NCI-H146 treated with DMSO at 0.1 percent for 48 hours (cell line): ENCODE measurements at regions not wholly inside any gene's neighbourhood (a gene's known extent, or its start where the extent isn't known, plus 50 kb on each side); places are given as distances from the start of the nearest gene placed in this dataset.

ENCODE experiments used
- DNase-seq: peaks from one replicate; lab custom pipeline; 2025; ENCODE audit not compliant: unreplicated experiment; lab: John Stamatoyannopoulos, UW

DNA sequence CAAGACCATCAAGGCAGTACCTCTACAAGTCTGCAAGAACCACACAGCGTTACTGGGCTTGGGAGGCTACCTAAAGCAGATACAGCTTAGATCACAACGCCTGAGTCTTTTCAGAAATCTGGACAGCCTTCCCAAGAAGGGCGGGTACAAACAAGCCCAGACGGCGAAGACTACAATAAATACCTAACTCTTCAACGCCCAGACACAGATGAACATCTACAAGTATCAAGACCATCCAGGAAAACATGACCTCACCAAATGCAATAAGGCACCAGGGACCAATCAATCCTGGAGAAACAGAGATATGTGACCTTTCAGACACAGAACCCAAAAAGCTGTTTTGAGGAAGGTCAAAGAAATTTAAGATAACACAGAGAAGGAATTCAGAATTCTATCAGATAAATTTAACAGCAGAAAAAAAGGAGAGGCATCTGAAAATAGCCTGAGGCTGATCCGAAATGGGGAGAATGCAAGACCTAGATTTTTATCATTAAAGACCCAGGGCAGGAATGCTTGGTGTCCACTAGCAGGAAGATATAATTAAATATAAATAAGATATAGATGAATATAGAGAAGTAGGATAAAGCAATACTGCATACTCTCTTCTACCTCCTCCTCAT is 131.7 kb upstream of the COL21A1 start:
- DNase-seq, result no peak

GRCh38 chr6:56378507-56378906 is 131.1 kb upstream of the COL21A1 start:
- no peak for DNase-seq

- no peak for DNase-seq
Observed at GRCh38 chr6:56377295-56377694, 129.9 kb upstream of the COL21A1 start.

DNA sequence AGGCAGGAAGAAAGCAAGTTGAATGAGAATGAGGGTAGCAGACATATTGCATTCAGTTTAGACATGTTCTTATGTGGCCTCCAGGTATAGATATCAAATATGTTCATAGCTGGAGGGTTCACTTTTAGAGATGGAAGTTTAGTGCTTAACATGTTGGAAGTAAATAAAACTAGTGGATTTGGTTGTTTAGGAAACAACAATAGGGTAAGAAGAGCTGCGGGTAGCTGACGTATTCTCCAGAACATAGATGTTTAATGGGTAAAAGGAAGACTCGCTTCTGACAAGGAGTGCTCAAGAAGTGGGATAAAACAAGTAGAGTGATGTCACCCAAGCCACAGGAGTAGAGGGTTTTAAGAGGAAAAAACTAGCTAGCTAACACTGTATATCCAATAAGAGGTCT is 128.4 kb upstream of the COL21A1 start:
- DNase-seq, result no peak

DNA sequence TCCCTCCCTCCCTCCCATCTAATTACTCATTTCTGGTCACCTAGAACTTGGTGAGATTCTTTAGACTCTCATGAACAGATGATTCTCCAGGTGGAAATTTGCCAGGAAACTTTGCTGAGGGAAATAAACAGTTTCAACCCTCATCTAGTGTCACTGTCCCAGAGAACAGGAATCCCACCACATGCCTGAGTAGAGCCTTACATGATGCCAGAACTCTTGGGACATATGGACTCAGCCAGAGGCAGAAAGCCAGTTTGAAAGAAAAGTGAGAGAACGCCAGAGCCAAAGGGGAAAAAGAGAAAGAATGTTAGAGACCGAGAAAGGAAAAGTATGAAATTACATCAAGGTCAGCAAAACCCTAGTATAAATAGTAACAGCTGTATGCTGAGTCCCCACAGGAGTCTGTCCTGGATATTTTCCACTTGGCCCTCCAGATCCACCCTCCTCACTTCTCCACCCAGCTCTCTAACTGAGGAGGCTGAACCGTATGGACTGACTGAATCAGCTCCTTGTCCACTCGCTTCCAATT is 127.5 kb upstream of the COL21A1 start:
- DNase-seq, result no peak

- no peak for DNase-seq
Observed at GRCh38 chr6:56372406-56372995, 125.1 kb upstream of the COL21A1 start.

DNA sequence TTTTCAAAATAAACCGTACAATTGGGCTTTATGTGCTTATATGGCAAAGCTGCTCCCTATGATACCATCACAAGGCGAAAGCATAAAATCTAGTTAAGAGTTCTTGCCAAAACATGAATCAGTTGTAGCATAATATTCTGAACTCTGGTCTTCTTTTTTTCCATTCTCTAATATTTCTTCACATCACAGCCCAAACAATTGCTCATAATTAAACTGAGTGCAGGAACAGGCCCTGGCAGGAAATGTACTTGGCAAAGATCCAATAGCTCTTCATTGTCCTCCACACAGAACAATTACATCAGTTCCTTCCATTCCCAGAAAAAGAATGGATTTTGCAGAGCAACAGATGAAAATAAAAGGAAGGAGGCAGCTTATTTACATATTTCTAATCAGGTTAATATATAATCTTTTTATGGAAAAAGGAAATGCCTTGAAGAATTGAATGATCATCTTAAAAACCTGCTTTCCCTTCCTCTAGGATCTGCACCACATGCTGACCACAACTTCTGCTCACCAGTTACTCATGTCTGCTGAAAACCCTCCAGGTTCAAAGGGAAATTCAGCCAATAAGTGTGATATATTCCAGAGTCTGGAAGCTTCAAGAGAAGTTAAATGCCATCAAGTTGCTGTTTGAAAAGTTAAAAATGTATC is 123.3 kb upstream of the COL21A1 start:
- peak; percentile 84 for DNase-seq

DNA sequence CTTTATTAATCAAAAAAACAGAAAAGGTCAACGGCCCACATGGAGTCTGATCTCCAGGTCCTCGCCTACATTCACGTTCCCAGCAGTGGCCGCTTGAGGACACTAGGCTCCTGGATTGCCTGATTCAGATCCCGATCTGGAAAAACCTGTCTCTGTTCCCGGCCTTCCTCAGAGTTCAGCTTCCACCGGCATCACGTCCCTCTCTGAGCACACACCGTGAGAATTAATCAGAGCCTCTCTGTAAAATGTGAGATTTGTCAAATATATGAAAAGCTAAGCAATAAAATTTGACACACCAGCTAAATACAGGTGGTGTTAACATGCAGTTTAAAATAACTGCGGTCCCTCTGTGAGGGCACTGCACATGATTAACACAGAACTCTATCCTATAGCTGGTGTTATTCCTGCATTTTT is 122.8 kb upstream of the COL21A1 start:
- DNase-seq, result peak; percentile 76

- no peak for DNase-seq
Observed at GRCh38 chr6:56368491-56368890, 121.1 kb upstream of the COL21A1 start.

DNA sequence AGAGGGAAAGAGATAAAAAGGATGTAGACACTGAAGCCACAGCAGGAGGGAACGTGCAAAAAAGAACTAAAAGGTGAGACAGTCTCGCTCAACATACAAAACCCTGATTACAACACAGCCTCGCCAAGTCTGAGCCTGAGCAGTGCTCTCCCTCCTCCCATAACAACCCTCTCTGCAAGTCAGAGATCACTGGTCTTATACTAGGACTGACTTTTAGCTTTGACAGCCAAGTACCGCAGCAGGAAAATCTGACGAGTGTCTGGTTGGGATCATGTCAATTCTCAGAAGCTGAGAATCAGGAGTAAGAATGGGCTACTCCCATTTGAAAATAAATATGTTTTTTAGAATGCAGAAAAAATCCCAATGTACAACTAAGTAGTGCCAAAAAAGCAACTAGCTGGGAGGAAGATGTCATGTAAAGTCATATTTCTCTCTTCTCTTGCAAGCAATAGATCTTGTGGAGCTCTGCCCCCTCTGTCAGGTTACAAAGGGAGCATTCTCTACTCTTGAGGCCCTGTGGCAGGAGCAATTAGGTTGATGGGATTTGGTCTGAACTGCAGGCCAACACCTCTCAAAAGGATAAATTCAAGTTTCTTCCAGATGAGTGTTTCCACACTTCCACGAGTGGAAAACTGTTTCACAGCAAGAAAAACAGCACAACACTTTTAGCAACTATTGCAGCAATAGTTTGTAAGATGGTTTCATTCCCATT is 118.9 kb upstream of the COL21A1 start:
- no peak for DNase-seq

GRCh38 chr6:56364827-56365339 is 117.5 kb upstream of the COL21A1 start:
- no peak for DNase-seq

DNA sequence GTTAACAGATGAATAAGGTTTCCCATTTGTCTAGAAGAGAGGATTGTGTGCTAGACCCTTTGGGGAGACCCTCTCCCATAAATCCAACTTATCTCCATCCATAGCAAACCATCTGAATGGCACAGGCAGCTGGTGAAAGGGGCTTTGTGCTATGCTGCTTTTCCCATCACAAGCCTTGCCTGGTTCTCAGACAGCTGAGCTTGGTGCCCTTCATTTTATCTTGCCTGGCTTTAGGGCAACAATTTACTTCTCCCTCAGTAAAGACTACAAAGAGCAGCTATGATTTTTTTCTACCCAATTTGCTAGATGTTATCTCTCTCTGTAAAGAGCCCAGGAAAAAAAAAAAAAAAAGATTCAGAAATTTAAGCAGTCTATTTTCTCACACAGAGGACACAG is 117.0 kb upstream of the COL21A1 start:
- DNase-seq, result peak; percentile 12

- DNase-seq, result peak; percentile 42
Observed at GRCh38 chr6:56363796-56364430, 116.5 kb upstream of the COL21A1 start.

DNA sequence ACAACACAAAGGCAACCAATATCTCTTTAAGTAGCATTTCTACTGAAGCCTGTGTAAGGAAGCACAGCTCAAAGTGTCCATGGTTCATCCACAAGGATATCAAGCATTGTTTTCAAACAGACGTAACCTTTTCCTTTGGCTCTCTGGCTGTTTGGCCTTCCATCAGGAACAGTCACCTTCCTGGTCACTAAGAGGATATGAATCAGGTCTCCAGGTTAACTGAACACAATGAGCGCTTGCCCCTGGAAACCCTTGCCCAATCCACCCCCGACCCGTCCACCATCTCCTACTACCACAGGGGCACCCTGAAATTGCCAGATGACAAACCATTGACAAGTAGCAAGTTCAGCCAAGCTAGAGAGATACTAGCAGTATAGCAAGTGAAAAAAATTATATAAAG is 114.4 kb upstream of the COL21A1 start:
- DNase-seq, result no peak

DNA sequence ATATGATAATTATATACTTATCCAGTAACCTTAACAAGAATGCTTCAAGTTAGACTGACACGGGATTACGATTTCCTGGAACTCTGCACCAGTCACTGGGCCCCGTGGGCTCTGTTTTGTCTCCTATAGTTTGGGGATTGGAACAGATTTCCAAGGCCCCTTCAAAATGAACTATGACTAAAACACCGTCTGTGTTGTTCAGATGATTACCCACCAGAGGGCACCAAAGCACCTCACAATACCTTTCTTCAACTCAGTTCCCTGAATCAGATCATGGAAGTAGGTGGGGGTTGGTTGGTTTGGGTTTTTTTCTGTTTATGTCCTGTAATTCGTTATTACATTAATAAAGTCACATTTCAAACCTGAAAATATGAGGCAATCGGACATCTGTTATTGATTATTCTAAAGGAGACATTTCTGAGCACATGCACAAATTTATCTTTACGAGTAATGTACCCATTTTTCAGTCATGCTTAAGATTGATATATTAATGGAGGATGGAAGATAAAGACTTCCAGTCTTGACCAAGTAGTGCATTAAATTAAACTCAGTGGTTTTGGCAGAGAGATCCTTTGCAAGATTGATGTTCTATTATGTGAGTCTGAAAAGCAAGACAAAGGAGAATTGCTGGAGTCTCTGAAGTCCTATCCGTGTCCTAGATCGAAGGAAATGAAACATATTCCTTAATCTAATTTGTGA is 112.0 kb upstream of the COL21A1 start:
- peak; percentile 66 for DNase-seq

DNA sequence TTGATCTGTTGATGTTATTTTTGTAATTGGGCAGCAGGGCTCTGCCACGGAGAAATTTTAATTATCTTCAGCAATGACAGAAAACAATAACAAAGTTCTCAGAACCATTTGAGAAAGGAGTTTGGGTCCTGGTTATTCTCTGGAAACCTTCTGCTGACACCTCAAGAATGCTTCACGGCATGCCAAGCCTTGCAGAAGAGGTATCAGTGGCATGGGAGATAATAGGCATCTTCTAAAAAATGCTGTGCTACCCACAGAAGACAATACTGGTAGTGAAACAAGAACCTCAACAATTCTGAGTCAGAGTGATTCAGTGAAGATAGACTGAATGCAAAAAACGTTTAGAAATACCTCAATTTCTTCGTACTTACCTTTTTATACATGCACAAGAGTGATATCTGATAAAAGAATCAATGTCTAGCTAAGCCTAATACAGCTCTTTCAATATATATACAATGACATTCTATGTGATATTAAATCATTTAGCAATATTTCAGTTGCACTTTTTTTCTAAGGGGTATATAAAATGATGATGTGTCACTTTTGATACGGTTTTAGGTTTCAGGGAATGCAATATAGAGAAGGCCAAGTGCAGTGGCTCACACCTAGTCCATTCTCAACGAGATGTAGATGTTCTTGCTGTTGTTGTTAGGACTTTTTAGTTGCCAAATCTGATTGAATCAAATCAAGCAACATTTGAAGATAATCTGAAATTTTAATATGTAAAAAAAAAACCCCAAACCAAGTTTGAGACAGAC is 110.4 kb upstream of the COL21A1 start:
- no peak for DNase-seq

DNA sequence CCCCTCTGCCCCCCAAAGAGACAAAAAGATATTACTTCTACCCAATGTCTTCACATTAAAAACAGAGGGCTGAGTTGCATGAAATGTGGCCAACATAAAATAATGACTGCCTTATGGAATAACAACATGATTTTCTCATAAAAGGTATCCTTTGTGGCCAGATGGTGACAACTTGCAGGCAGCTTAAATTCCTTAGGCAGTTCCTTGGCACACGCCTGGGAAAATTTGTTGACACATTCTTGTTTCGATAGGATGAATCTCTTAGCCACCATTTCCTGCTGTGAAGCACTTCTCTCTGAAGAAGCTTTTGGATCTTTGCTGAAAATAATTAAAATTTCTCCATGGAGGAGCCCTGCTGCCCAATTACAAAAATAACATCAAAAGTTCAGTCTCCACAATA is 109.0 kb upstream of the COL21A1 start:
- no peak for DNase-seq

GRCh38 chr6:56353860-56354259 is 106.5 kb upstream of the COL21A1 start:
- DNase-seq, result no peak

DNA sequence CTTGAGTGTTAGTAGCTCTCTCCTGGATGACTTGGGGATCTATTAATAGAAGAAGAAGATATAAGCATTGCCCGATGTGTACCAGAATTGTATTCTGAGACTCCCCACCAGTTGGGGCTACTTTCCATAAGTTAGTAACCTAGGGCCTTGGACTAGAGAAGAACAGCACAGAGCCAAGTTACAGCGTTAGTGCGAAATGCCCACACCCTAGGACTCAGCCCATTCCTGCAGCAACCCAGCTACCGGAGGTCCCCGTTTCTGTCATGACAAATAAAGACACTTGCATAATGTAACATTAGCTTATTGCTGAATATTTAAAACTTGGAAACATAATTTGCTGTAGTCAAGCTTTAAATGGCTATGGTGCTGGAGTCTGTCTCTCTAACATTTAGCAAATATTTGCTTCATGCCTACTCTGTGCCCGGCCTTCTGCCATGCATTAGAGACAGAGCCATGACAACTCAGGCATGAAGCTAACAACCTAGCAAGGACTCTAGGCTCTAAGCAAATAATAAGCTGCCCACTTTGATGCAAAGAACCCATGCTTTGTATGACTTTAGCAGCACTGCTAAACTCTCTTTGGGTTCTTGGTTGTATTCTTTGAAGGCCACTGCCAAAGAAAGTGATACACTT is 103.4 kb upstream of the COL21A1 start:
- DNase-seq, result no peak
